Activated CD4-positive, alpha-beta T cell treated with anti-CD3 and anti-CD28 coated beads for 4 hours (primary cell): ENCODE measurements at regions not wholly inside any gene's neighbourhood (a gene's known extent, or its start where the extent isn't known, plus 50 kb on each side); places are given as distances from the start of the nearest gene placed in this dataset.

Source experiments
- DNase-seq, 2 donors: peaks; one replicate each; pipeline ENCODE4 v3.0.0-alpha.2; 2020

GRCh38 chr15:94052711-94053110 is 178.7 kb upstream of the MCTP2 start:
- no peak for DNase-seq

- no peak for DNase-seq
Observed at GRCh38 chr15:94047566-94047965, 183.8 kb upstream of the MCTP2 start.

DNA sequence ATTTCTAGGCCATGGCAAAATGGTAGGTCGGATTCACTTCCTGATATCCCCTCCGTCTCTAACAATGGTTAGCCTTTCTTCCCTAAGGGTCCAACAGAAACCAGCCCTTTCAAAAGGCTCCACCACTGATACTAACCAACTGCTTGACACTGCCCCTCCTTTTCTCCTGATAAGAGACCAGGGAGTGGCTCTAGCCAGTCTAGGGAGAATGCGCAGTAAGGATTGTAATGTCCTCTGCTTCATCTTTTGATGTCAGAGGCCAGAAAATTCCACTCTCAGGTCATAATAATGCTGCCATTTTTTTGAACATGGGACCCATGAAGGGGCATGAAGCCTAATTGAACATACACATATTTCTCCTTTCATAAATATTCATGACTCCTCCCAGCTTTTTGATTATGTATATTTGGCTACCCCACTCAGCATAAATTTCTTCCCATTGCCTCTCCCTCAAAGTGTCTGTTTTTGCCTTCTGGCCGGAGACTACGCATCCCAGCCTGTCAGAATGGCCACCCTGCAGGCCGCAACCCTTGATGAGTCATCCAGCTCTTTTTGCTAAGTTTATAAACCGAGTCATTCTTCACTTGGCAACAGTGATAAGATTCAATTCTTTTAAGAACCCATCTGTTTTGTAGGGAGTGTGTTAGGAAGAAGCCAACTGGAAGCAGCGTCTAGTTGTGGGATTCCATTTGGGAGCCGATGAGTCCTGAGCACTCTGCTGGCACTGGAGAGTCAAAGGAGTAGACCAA is 189.0 kb upstream of the MCTP2 start:
- DNase-seq, result no peak

DNA sequence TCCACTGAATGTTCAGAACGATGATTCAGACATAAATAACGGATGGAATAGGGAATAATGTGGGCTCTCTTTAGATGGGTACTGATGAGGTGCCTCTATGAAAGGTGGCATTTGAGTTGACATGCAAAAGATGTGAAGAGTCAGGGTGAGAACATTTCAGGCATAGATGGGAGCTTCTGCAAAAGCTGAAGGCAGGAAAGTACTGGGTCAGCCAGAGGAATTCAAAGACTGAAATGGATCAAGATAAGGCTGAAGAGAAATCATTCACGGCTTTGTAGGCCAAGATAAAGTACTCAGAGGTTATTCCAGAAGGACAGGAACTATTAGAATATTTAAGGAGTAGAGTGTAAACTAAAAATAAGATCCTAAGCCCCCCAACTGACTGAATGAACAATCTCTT is 189.6 kb upstream of the MCTP2 start:
- DNase-seq, result no peak

GRCh38 chr15:94040541-94041248 is 190.7 kb upstream of the MCTP2 start:
- DNase-seq, result no peak

GRCh38 chr15:94036156-94036555 is 195.2 kb upstream of the MCTP2 start:
- DNase-seq, result no peak

- no peak for DNase-seq
Observed at GRCh38 chr15:94033683-94034020, 197.7 kb upstream of the MCTP2 start.

DNA sequence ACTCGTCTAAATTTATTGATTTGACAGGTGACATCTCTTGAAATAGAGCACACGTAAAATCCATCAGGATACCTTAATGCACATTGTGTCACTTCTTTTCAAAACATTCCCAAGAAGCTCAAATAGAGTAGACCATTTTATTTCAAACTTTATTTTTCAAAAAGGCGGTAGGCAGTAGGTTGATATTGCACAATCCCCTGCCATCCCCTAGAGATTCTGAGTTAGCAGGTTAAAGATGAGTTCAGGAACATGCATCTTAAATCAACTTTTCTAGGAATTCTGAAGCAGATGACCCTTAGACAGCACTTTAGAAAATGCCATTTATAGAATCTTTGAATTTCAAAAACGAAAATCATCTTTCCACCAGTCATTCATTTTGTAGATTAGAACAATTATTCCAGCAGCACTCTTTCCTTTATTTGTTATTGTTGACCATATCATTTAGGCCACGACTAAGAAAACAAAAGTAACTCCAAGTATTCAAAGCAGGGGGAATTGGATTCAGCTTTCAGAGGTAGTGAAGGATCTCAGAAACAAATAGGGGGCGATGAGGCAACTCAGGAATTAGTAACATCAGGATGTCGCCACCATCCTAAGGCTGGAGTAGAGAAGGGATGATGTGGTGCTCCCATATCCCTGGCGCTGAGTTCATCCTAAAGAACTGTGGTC is 198.2 kb upstream of the MCTP2 start:
- no peak for DNase-seq

DNA sequence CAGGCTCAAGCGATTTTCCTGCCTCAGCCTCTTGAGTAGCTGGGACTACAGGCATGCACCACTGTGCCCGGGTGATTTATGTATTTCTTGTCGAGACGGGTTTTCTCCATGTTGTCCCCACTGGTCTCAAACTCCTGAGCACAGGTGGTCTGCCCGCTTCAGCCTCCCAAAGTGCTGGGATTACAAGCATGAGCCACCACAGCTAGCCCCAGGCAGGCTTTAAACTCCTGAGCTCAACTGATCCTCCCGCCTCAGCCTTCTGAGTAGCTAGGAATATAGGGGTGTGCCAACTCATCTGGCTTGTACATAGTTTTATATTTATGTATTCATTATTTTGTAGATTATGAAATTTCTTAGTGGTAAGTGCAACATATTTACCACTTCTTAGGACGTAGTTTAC is 198.8 kb upstream of the MCTP2 start:
- DNase-seq, result no peak

GRCh38 chr15:94031072-94031471 is 200.3 kb upstream of the MCTP2 start:
- no peak for DNase-seq

GRCh38 chr15:94029495-94029894 is 201.9 kb upstream of the MCTP2 start:
- no peak for DNase-seq

DNA sequence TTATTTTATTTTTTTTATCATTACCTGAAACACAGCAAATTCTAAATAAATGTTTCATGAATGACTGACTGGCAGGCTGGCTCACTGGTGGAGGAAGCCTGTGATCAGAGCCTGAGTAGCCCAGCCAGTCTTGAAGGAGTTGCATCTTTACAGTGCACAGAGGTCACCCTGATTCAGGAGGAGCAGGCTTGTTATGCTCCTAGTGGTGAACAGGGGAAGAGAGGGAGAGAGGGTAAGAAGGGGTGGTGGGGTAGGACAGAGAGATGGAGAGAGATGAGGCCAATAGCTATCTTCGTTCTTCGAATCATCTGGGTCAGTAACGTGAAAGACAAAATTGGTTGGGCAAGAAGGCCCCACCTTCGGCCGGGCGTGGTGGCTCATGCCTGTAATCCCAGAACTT is 202.6 kb upstream of the MCTP2 start:
- DNase-seq, result no peak

- DNase-seq, result no peak
Observed at GRCh38 chr15:94028121-94028520, 203.2 kb upstream of the MCTP2 start.

DNA sequence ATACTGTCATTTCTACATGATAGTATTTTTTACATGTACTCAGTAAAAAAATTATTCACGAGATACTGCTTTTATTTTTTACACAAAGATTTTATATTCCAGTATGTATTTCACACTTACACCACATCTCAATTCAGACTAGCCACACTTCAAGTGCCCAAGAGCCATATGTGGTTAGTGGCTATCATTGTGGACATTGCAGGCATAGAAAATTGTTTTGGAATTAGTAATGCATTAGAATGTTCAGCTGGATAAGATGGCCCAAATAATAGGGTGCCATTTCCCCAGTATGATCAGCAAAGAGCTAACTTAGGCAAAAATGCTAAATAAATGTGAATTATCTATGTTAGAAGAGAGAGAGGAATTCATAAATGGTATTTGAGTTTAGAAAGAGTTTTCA is 203.8 kb upstream of the MCTP2 start:
- no peak for DNase-seq

DNA sequence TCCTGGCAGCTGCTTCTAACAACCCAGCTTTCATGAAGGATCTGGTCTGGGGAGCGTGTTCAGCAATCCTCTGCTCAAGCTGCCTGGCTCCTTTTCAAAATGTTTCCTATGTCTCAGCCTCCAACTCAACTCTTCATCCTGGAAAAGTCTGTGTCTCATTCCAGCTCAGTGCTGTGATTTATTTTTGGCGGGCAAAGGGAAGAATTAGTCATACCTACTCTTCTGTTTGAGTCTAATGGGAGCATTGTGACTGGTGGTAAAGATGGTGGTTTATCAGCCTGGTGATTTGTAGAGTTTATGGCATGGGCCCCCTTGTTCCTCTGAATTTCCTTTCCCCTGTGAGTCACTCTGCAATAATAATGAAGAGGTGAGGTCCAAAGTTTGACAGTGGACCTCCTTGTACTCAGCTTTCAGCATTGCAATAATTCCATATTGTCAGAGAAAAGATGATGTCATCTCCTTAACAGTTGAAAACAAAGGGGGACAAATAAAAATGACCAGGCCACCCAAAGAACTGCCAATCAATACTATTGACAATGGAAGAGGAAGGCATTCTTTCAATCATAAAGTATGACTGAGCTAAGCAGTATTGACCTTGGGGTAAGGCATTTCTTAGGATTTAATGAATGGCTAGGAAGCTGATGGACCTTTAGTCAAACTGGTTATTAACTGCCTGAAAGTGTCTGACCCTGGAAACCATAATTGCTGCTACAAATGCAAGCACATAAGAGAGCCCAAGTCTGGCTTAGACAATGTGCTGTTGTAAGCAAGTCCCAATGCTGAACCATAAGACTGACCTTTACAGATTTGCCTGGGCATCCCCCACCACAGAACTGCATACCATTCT is 204.7 kb upstream of the MCTP2 start:
- no peak for DNase-seq

- DNase-seq, result no peak
Observed at GRCh38 chr15:94023531-94023930, 207.8 kb upstream of the MCTP2 start.

- DNase-seq, result no peak
Observed at GRCh38 chr15:94021621-94022320, 209.6 kb upstream of the MCTP2 start.

- no peak for DNase-seq
Observed at GRCh38 chr15:94019062-94019461, 212.3 kb upstream of the MCTP2 start.

- DNase-seq, result no peak
Observed at GRCh38 chr15:94015324-94015723, 216.0 kb upstream of the MCTP2 start.

- DNase-seq, result no peak
Observed at GRCh38 chr15:94008104-94009074, 223.0 kb upstream of the MCTP2 start.

GRCh38 chr15:94004697-94005096 is 226.7 kb upstream of the MCTP2 start:
- DNase-seq, result no peak
